Aorta (tissue), 5 donors: ENCODE measurements at regions not wholly inside any gene's neighbourhood (a gene's known extent, or its start where the extent isn't known, plus 50 kb on each side); places are given as distances from the start of the nearest gene placed in this dataset.

ENCODE experiments used
- ATAC-seq: fragments of 200-7000 bp; cut with Tn5 transposase; one replicate; pipeline ENCODE4 v1.9.1; 2022; ENCODE audit warnings: moderate library complexity; ENCODE audit not compliant: low FRiP score
- DNase-seq, 2 donors: peaks; one replicate each; pipeline ENCODE4 v3.0.0-alpha.2; 2020
- H3K27ac ChIP-seq, 2 donors: one replicate each; pipeline ENCODE4 v1.5.1; 2013; ENCODE audit warnings: low read length in 2 of 2, mild to moderate bottlenecking in 2 of 2, moderate library complexity in 2 of 2, control low read depth in 1 of 2, inconsistent platforms in 1 of 2, low read depth in 1 of 2
- H3K27me3 ChIP-seq, 2 donors: one replicate each; pipeline ENCODE4 v1.6.1; 2013; ENCODE audit warnings: control low read depth in 1 of 2, low read length in 1 of 2, mild to moderate bottlenecking in 1 of 2, moderate library complexity in 1 of 2; ENCODE audit not compliant: insufficient read depth in 2 of 2, control insufficient read depth in 1 of 2
- H3K36me3 ChIP-seq, 2 donors: one replicate each; pipeline ENCODE4 v1.6.1; 2013; ENCODE audit warnings: control low read depth in 1 of 2, low read length in 1 of 2, mild to moderate bottlenecking in 1 of 2; ENCODE audit not compliant: insufficient read depth in 2 of 2, control insufficient read depth in 1 of 2
- H3K4me1 ChIP-seq, 2 donors: one replicate each; pipeline ENCODE4 v1.6.1; 2013; ENCODE audit warnings: low read length in 2 of 2, control low read depth in 1 of 2, mild to moderate bottlenecking in 1 of 2, moderate library complexity in 1 of 2; ENCODE audit not compliant: insufficient read depth in 2 of 2, control insufficient read depth in 1 of 2
- H3K4me3 ChIP-seq, 2 donors: one replicate each; pipeline ENCODE4 v1.5.1; 2013; ENCODE audit warnings: low read length in 2 of 2, control low read depth in 1 of 2, mild to moderate bottlenecking in 1 of 2
- H3K9me3 ChIP-seq: one replicate; pipeline ENCODE4 v1.6.1; 2013; ENCODE audit warnings: mild to moderate bottlenecking, low read length; ENCODE audit not compliant: control insufficient read depth
- WGBS, 2 donors: extraction: QIAGEN DNeasy Blood & Tissue Kit; methylation state at CpG; one replicate each; pipeline ENCODE4 v1.1.7; 2013; 5-methylcytosine and 5-hydroxymethylcytosine counted together
- intact Hi-C, 2 donors: fragments of 100-400 bp; cut with DNase I; formaldehyde crosslinking; loops; one replicate each; pipeline versions ENCODE4 v1.14.2 to v1.15.0; 2022
- donor health status: healthy with polysubstance abuse.
- donor health status: Bipolar disorder and iron deficiency.
- donor health status: DM: no; HTN: no; CAD: no.
- donor health status: DM: no; HTN: no; CAD: no.
- donor health status: DM: yes; HTN: yes; CAD: no.

- 65 to 71% methylated on average over 4 of the region's 4 CpGs for WGBS, 2 donors
- Histone ChIP-seq H3K27me3 (no peaks in the 10 kb centered on the region), H3K27ac (no peak overlapping the region), H3K4me1 (no peaks in the 10 kb centered on the region), H3K9me3 (peaks cover 3% of the 10 kb centered on the region), H3K4me3 (no peak overlapping the region), H3K36me3 (no peaks in the 10 kb centered on the region)
- intact Hi-C loops: no loop called here
- no peak for DNase-seq
- no peak for ATAC-seq
These were observed 268.4 kb upstream of the ARGLU1 start for GRCh38 chr13:106836186-106836802.

- no peak for DNase-seq
- 5% methylated on average over 1 of the region's 1 CpG for WGBS, 2 donors
These were observed 267.5 kb upstream of the ARGLU1 start for GRCh38 chr13:106835477-106835876.

GRCh38 chr13:106821979-106822378 is 254.0 kb upstream of the ARGLU1 start:
- Histone ChIP-seq H3K27ac (no peak overlapping the region), H3K4me1 (no peaks in the 10 kb centered on the region), H3K27me3 (peaks cover 0 to 3% of the 10 kb centered on the region in 2 donors), H3K9me3 (no peaks in the 10 kb centered on the region), H3K4me3 (no peak overlapping the region), H3K36me3 (no peaks in the 10 kb centered on the region)
- intact Hi-C loops: no loop called here
- DNase-seq (no peak), ATAC-seq (no peak)
- 80 to 84% methylated on average over 8 of the region's 8 CpGs for WGBS, 2 donors

More at GRCh38 chr13:106835477-106835876, 267.5 kb upstream of the ARGLU1 start:
- no peak for ATAC-seq
- H3K27me3 ChIP-seq: no peaks in the 10 kb centered on the region
- no peaks in the 10 kb centered on the region for H3K36me3 ChIP-seq
- peaks cover 3% of the 10 kb centered on the region for H3K9me3 ChIP-seq
- intact Hi-C loops: no loop called here
- H3K4me1 ChIP-seq: no peaks in the 10 kb centered on the region
- H3K27ac ChIP-seq: no peak overlapping the region
- no peak overlapping the region for H3K4me3 ChIP-seq

- intact Hi-C loops: no loop called here
- H3K36me3 ChIP-seq: no peaks in the 10 kb centered on the region
- H3K27ac ChIP-seq: no peak overlapping the region
- no peak for DNase-seq
- ATAC-seq: no peak
- H3K4me1 ChIP-seq: no peaks in the 10 kb centered on the region
- peaks cover 0 to 3% of the 10 kb centered on the region in 2 donors for H3K27me3 ChIP-seq
- WGBS, 2 donors: 93 to 95% methylated on average over 6 of the region's 6 CpGs
- H3K4me3 ChIP-seq: no peak overlapping the region
- H3K9me3 ChIP-seq: no peaks in the 10 kb centered on the region
These were observed 251.7 kb upstream of the ARGLU1 start for GRCh38 chr13:106819413-106820180.

- ATAC-seq (no peak), DNase-seq (no peak)
- no peak overlapping the region for H3K4me3 ChIP-seq
- no peaks in the 10 kb centered on the region for H3K9me3 ChIP-seq
- peaks cover 0 to 3% of the 10 kb centered on the region in 2 donors for H3K27me3 ChIP-seq
- H3K27ac ChIP-seq: no peak overlapping the region
- H3K4me1 ChIP-seq: no peaks in the 10 kb centered on the region
- 93 to 94% methylated on average over 3 of the region's 3 CpGs for WGBS, 2 donors
- H3K36me3 ChIP-seq: no peaks in the 10 kb centered on the region
- intact Hi-C loops: no loop called here
These were observed 251.0 kb upstream of the ARGLU1 start for GRCh38 chr13:106818971-106819370.

GRCh38 chr13:106815545-106815944 is 247.6 kb upstream of the ARGLU1 start:
- no peaks in the 10 kb centered on the region for H3K36me3 ChIP-seq
- intact Hi-C loops: no loop called here
- ATAC-seq: no peak
- no peaks in the 10 kb centered on the region for H3K4me1 ChIP-seq
- no peaks in the 10 kb centered on the region for H3K9me3 ChIP-seq
- H3K27ac ChIP-seq: no peak overlapping the region
- WGBS, 2 donors: 68 to 69% methylated on average over 1 of the region's 1 CpG
- DNase-seq: no peak
- H3K4me3 ChIP-seq: no peak overlapping the region
- peaks cover 0 to 3% of the 10 kb centered on the region in 2 donors for H3K27me3 ChIP-seq

GRCh38 chr13:106814463-106814862 is 246.5 kb upstream of the ARGLU1 start:
- Histone ChIP-seq H3K4me3 (no peak overlapping the region), H3K36me3 (no peaks in the 10 kb centered on the region), H3K4me1 (no peaks in the 10 kb centered on the region), H3K9me3 (no peaks in the 10 kb centered on the region), H3K27me3 (no peaks in the 10 kb centered on the region), H3K27ac (no peak overlapping the region)
- DNase-seq: no peak
- ATAC-seq: no peak
- intact Hi-C loops: no loop called here
- 52 to 70% methylated on average over 1 of the region's 1 CpG for WGBS, 2 donors

- Histone ChIP-seq H3K27me3 (no peaks in the 10 kb centered on the region), H3K27ac (no peak overlapping the region), H3K36me3 (no peaks in the 10 kb centered on the region), H3K9me3 (no peaks in the 10 kb centered on the region), H3K4me1 (no peaks in the 10 kb centered on the region), H3K4me3 (no peak overlapping the region)
- WGBS, 2 donors: 89 to 92% methylated on average over 3 of the region's 3 CpGs
- no peak for ATAC-seq
- no peak for DNase-seq
- intact Hi-C loops: no loop called here
These were observed 242.1 kb upstream of the ARGLU1 start for GRCh38 chr13:106810069-106810468.

- H3K4me1 ChIP-seq: no peaks in the 10 kb centered on the region
- no peaks in the 10 kb centered on the region for H3K9me3 ChIP-seq
- H3K4me3 ChIP-seq: no peak overlapping the region
- H3K27ac ChIP-seq: no peak overlapping the region
- no peaks in the 10 kb centered on the region for H3K27me3 ChIP-seq
- no peak for ATAC-seq
- DNase-seq: no peak
- no peaks in the 10 kb centered on the region for H3K36me3 ChIP-seq
- intact Hi-C loops: no loop called here
- WGBS, 2 donors: 85 to 90% methylated on average over 3 of the region's 3 CpGs
These were observed 237.1 kb upstream of the ARGLU1 start for GRCh38 chr13:106804991-106805390.
